Adrenal gland (tissue), 5 donors: ENCODE measurements at regions not wholly inside any gene's neighbourhood (a gene's known extent, or its start where the extent isn't known, plus 50 kb on each side); places are given as distances from the start of the nearest gene placed in this dataset.
"Not testable (repeated sequence)": the region's sequence is repeated elsewhere in the genome, so short reads cannot be mapped to it uniquely, and the experiment has no call there.

ENCODE experiments used
- POLR2A ChIP-seq, 2 donors: fragments of 450-650 bp; IDR thresholded peaks; one replicate each; pipeline ENCODE4 v1.6.1; 2017; ENCODE audit warnings: antibody characterized with exemption in 2 of 2, mild to moderate bottlenecking in 2 of 2, moderate library complexity in 1 of 2
- TF ChIP-seq, protein P1 (sequence below), 6 experiments: fragments of 450-650 bp in 4 of 6; fragments of 200-600 bp in 2 of 6; sonication (generic) in 1 of 6; IDR thresholded peaks; 1 replicate in 5 of 6; 2 replicates in 1 of 6; pipeline versions ENCODE4 v1.5.1 to v1.8.0; 2016 to 2021; ENCODE audit warnings: antibody characterized with exemption in 6 of 6, mild to moderate bottlenecking in 2 of 6, moderate library complexity in 1 of 6
- donor health status: DM: no; HTN: no; CAD: no.

DNA sequence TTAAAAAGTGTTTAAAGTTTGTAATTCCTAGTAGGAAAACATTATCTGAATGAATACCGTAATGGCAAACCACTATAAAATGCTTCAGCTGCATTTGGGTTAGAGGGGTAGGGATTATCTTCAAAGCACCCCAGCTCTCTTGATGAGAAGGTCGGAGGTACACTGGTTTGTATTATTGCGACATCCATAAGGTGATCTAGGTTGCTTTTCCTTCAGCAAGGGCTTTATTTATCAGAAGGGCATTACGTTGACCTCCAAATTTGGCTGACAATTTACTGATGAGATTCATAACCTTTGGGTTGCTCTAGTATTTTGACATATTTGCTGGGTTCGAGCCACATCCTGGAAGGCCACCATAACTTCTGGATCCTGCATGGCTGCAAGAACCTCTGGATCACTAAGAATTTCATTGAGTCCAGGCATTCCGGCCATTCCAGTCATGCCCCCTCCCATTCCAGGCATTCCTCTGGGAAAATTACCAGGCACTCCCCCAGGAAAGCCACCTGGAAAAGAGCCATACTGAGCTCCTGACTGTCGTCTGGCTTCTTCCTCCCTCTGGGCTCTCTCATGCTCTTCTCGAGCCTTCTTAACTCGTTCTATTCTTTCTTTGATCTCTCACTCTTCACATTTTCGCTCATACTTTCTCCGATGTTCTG, 83.6 kb upstream of the EXOC4 start:
- not testable (repeated sequence) for TF ChIP-seq POLR2A (IDR thresholded peaks at IDR 0.05)
- TF ChIP-seq, protein P1, sequence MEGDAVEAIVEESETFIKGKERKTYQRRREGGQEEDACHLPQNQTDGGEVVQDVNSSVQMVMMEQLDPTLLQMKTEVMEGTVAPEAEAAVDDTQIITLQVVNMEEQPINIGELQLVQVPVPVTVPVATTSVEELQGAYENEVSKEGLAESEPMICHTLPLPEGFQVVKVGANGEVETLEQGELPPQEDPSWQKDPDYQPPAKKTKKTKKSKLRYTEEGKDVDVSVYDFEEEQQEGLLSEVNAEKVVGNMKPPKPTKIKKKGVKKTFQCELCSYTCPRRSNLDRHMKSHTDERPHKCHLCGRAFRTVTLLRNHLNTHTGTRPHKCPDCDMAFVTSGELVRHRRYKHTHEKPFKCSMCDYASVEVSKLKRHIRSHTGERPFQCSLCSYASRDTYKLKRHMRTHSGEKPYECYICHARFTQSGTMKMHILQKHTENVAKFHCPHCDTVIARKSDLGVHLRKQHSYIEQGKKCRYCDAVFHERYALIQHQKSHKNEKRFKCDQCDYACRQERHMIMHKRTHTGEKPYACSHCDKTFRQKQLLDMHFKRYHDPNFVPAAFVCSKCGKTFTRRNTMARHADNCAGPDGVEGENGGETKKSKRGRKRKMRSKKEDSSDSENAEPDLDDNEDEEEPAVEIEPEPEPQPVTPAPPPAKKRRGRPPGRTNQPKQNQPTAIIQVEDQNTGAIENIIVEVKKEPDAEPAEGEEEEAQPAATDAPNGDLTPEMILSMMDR (IDR thresholded peaks at IDR 0.05) = not testable (repeated sequence)
